Neuronal stem cell (in vitro differentiated cells): ENCODE measurements at regions not wholly inside any gene's neighbourhood (a gene's known extent, or its start where the extent isn't known, plus 50 kb on each side); places are given as distances from the start of the nearest gene placed in this dataset.
A peak's percentile ranks its signal among the peaks of the same experiment; 100 is the strongest.
"Not testable (repeated sequence)": the region's sequence is repeated elsewhere in the genome, so short reads cannot be mapped to it uniquely, and the experiment has no call there.

Source experiments
- DNase-seq: peaks from one replicate; pipeline ENCODE4 v3.0.0-alpha.2; 2013; ENCODE audit warnings: low spot score
- H2AFZ ChIP-seq: one replicate; pipeline ENCODE4 v1.6.1; 2013; ENCODE audit warnings: mild to moderate bottlenecking, low read length, inconsistent platforms
- H2AK5ac ChIP-seq: 2 replicates; pipeline ENCODE4 v1.6.1; 2013; ENCODE audit warnings: low read depth, mild to moderate bottlenecking, inconsistent platforms, low read length, moderate library complexity, mixed read lengths
- H2BK120ac ChIP-seq: 2 replicates; pipeline ENCODE4 v1.6.1; 2013; ENCODE audit warnings: low read depth, mild to moderate bottlenecking, inconsistent platforms, low read length, moderate library complexity, mixed read lengths
- H2BK12ac ChIP-seq: one replicate; pipeline ENCODE4 v1.6.1; 2013; ENCODE audit warnings: low read length, inconsistent platforms
- H2BK15ac ChIP-seq: 2 replicates; pipeline ENCODE4 v1.6.1; 2013; ENCODE audit warnings: mild to moderate bottlenecking, low read length, inconsistent platforms, mixed read lengths
- H2BK5ac ChIP-seq: one replicate; pipeline ENCODE4 v1.6.1; 2013; ENCODE audit warnings: inconsistent platforms, mild to moderate bottlenecking, low read length, moderate library complexity
- H3K14ac ChIP-seq: one replicate; pipeline ENCODE4 v1.6.1; 2013; ENCODE audit warnings: low read length, inconsistent platforms
- H3K18ac ChIP-seq: 2 replicates; pipeline ENCODE4 v1.6.1; 2013; ENCODE audit warnings: low read length, inconsistent platforms
- H3K23ac ChIP-seq: 2 replicates; pipeline ENCODE4 v1.6.1; 2013; ENCODE audit warnings: low read depth, mild to moderate bottlenecking, mixed read lengths, low read length, inconsistent platforms; ENCODE audit not compliant: poor library complexity
- H3K27ac ChIP-seq: replicated peaks from 3 replicates; pipeline ENCODE4 v1.5.1; 2013; ENCODE audit warnings: low read length, inconsistent platforms
- H3K27me3 ChIP-seq, 3 experiments: 2 replicates each; pipeline ENCODE4 v1.6.1; 2013; ENCODE audit warnings: low read length in 3 of 3, mild to moderate bottlenecking in 2 of 3, inconsistent platforms in 1 of 3, low read depth in 1 of 3, mixed read lengths in 1 of 3, moderate library complexity in 1 of 3; ENCODE audit not compliant: control insufficient read depth in 3 of 3, insufficient read depth in 3 of 3
- H3K36me3 ChIP-seq, 2 donors: replicated peaks in 1 of 2; 2 replicates each; pipeline ENCODE4 v1.6.1; 2013; ENCODE audit warnings: low read length in 2 of 2; ENCODE audit not compliant: control insufficient read depth in 2 of 2, insufficient read depth in 2 of 2
- H3K4ac ChIP-seq: 2 replicates; pipeline ENCODE4 v1.6.1; 2013; ENCODE audit warnings: inconsistent platforms, mild to moderate bottlenecking, low read length, moderate library complexity
- H3K4me1 ChIP-seq, 2 donors: 1 replicate in 1 of 2; 2 replicates in 1 of 2; pipeline ENCODE4 v1.6.1; 2013; ENCODE audit warnings: low read length in 2 of 2, low read depth in 1 of 2; ENCODE audit not compliant: control insufficient read depth in 2 of 2, insufficient read depth in 1 of 2
- H3K4me2 ChIP-seq: one replicate; pipeline ENCODE4 v1.6.1; 2013; ENCODE audit warnings: mild to moderate bottlenecking, low read length, inconsistent platforms; ENCODE audit not compliant: insufficient read depth, poor library complexity, severe bottlenecking
- H3K4me3 ChIP-seq, 2 donors: 2 replicates each; pipeline ENCODE4 v1.5.1; 2013; ENCODE audit warnings: low read length in 2 of 2, mild to moderate bottlenecking in 2 of 2, inconsistent platforms in 1 of 2, moderate library complexity in 1 of 2
- H3K79me1 ChIP-seq: one replicate; pipeline ENCODE4 v1.6.1; 2013; ENCODE audit warnings: low read depth, mild to moderate bottlenecking, inconsistent platforms, low read length, moderate library complexity
- H3K9ac ChIP-seq: one replicate; pipeline ENCODE4 v1.6.1; 2013; ENCODE audit warnings: mild to moderate bottlenecking, low read depth, low read length, inconsistent platforms; ENCODE audit not compliant: poor library complexity
- H3K9me3 ChIP-seq, 2 donors: replicated peaks in 1 of 2; 2 replicates each; pipeline versions ENCODE3 to v1.6.1; 2013; ENCODE audit warnings: low read length in 2 of 2, mild to moderate bottlenecking in 2 of 2, inconsistent platforms in 1 of 2, low read depth in 1 of 2, mixed read lengths in 1 of 2, moderate library complexity in 1 of 2; ENCODE audit not compliant: control insufficient read depth in 2 of 2, insufficient read depth in 1 of 2
- H4K8ac ChIP-seq: one replicate; pipeline ENCODE4 v1.6.1; 2013; ENCODE audit warnings: low read depth, mild to moderate bottlenecking, inconsistent platforms, low read length, moderate library complexity
- H4K91ac ChIP-seq: one replicate; pipeline ENCODE4 v1.6.1; 2013; ENCODE audit warnings: low read length, low read depth, mild to moderate bottlenecking, inconsistent platforms; ENCODE audit not compliant: poor library complexity
- WGBS, 2 donors: extraction: QIAGEN DNeasy Blood & Tissue Kit; methylation state at CpG; one replicate each; pipeline ENCODE4 v1.1.7; 2013; ENCODE audit warnings: missing lambda C conversion rate in 2 of 2, mixed read lengths in 1 of 2; ENCODE audit not compliant: insufficient read length in 2 of 2, insufficient replicate concordance in 1 of 2; ENCODE audit errors: extremely low coverage in 2 of 2; 5-methylcytosine and 5-hydroxymethylcytosine counted together

GRCh38 chr7:37552439-37552838, 103.8 kb upstream of the ELMO1 start:
- not testable (repeated sequence) for H3K14ac ChIP-seq, H3K9ac ChIP-seq, H3K36me3 ChIP-seq, H2BK5ac ChIP-seq, DNase-seq, H3K27ac ChIP-seq, H2BK12ac ChIP-seq, H4K8ac ChIP-seq, H4K91ac ChIP-seq, H2AK5ac ChIP-seq, H3K4ac ChIP-seq, H3K27me3 ChIP-seq, H3K4me3 ChIP-seq, H3K23ac ChIP-seq, H3K4me2 ChIP-seq, H3K18ac ChIP-seq, H2BK15ac ChIP-seq, H3K79me1 ChIP-seq, H2BK120ac ChIP-seq
- Histone ChIP-seq H3K9me3 (peaks cover 0 to 25% of the 10 kb centered on the region in 2 donors), H3K4me1 (peaks cover 8 to 29% of the 10 kb centered on the region in 2 donors), H2AFZ (peak overlapping the region; percentile 27)
- no CpG with 5 or more reads among the region's 2 CpGs for WGBS, 2 donors

DNA sequence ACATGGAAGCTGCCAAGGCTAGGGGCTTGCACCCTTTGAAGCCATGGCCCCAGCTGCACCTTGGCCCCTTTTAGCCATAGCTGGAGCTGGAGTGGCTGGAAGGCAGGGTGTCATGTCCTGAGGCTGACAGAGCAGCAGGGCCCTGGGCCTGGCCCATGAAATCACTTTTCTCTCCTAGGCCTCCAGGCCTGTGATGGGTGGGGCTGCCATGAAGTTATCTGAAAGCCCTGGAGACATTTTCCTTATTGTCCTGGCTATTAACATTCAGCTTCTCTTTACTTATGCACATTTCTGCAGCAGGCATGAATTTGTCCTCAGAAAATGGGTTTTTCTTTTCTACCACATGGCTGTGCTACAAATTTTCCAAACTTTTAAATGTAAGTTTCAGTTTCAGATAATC, 106.9 kb upstream of the ELMO1 start:
- H3K79me1 ChIP-seq = no peaks in the 10 kb centered on the region
- H3K27me3 ChIP-seq = no peaks in the 10 kb centered on the region
- peaks cover 0 to 20% of the 10 kb centered on the region in 2 donors for H3K9me3 ChIP-seq
- no peak overlapping the region for H3K4me2 ChIP-seq
- no peak overlapping the region for H2AK5ac ChIP-seq
- H3K14ac ChIP-seq = no peak overlapping the region
- H3K18ac ChIP-seq = peak overlapping the region; percentile 21
- no peak overlapping the region for H2AFZ ChIP-seq
- no peak overlapping the region for H2BK5ac ChIP-seq
- no peak overlapping the region for H3K23ac ChIP-seq
- no peak overlapping the region for H3K9ac ChIP-seq
- no peak overlapping the region for H3K4ac ChIP-seq
- no peaks in the 10 kb centered on the region for H3K36me3 ChIP-seq
- H4K91ac ChIP-seq = no peak overlapping the region
- H2BK15ac ChIP-seq = no peak overlapping the region
- H3K27ac ChIP-seq = no peak overlapping the region
- no peak for DNase-seq
- H2BK120ac ChIP-seq = no peak overlapping the region
- H3K4me3 ChIP-seq = no peak overlapping the region
- no peak overlapping the region for H2BK12ac ChIP-seq
- H4K8ac ChIP-seq = no peak overlapping the region
- peaks cover 8 to 23% of the 10 kb centered on the region in 2 donors for H3K4me1 ChIP-seq

- no peak overlapping the region for H3K9ac ChIP-seq
- H4K8ac ChIP-seq = no peak overlapping the region
- no peak overlapping the region for H3K27ac ChIP-seq
- H2AK5ac ChIP-seq = no peak overlapping the region
- H3K36me3 ChIP-seq = no peaks in the 10 kb centered on the region
- no peaks in the 10 kb centered on the region for H3K79me1 ChIP-seq
- DNase-seq = no peak
- no peak overlapping the region for H2AFZ ChIP-seq
- no peak overlapping the region for H2BK12ac ChIP-seq
- H2BK5ac ChIP-seq = no peak overlapping the region
- H3K27me3 ChIP-seq = no peaks in the 10 kb centered on the region
- no peak overlapping the region for H2BK120ac ChIP-seq
- no peak overlapping the region for H3K14ac ChIP-seq
- H3K4me3 ChIP-seq = no peak overlapping the region
- no peak overlapping the region for H3K18ac ChIP-seq
- no peak overlapping the region for H4K91ac ChIP-seq
- H2BK15ac ChIP-seq = no peak overlapping the region
- H3K4ac ChIP-seq = no peak overlapping the region
- H3K4me2 ChIP-seq = no peak overlapping the region
- H3K23ac ChIP-seq = no peak overlapping the region
- no CpG with 5 or more reads among the region's 5 CpGs for WGBS, 2 donors
- peaks cover 0 to 15% of the 10 kb centered on the region in 2 donors for H3K9me3 ChIP-seq
- peaks cover 0 to 7% of the 10 kb centered on the region in 2 donors for H3K4me1 ChIP-seq
Measured at GRCh38 chr7:37557571-37558209, 109.0 kb upstream of the ELMO1 start.

DNA sequence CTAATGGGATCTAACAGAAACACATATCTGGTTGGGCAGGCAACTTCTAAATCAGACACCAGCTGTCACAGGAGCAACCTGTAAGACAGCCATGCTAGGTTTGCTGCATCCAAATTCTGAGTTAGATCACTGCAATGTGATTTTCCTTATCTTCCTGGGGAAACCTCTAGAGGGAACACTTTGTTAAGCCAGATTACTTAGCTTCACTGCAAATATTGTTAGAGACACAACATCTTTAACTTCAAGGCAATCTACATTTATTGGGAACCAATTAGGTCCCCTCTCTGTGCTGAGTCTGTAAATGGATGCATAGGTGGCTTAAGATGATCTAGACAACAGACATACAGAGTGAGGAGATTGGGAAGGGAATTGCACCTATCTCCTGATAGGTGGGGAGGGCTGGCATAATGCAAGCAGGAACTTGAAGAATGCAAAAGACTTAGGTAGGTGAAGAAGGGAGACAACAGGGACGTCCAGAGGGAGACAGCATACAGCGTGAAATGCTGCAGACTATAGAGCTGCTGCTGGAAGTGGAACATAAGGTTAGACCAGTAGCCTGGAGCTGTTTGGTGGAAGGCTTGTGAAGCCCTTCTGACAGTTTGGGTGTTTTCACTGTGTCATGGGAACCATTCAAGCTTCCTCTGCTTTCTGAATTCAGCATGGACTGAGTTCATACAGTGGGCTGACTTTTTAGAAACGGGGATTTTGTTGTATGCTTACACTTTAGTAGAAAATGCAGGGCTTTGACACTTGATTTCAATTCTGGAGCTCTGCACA, 109.8 kb upstream of the ELMO1 start:
- H3K23ac ChIP-seq = no peak overlapping the region
- no peaks in the 10 kb centered on the region for H3K4me1 ChIP-seq
- no peak overlapping the region for H2BK5ac ChIP-seq
- H3K4me3 ChIP-seq = no peak overlapping the region
- no peaks in the 10 kb centered on the region for H3K27me3 ChIP-seq
- no peak overlapping the region for H2BK120ac ChIP-seq
- H3K79me1 ChIP-seq = no peaks in the 10 kb centered on the region
- H4K91ac ChIP-seq = no peak overlapping the region
- no peak overlapping the region for H3K27ac ChIP-seq
- peaks cover 0 to 15% of the 10 kb centered on the region in 2 donors for H3K9me3 ChIP-seq
- DNase-seq = no peak
- peak overlapping the region; percentile 75 for H2AFZ ChIP-seq
- H3K9ac ChIP-seq = no peak overlapping the region
- no peak overlapping the region for H3K14ac ChIP-seq
- no peak overlapping the region for H3K4me2 ChIP-seq
- no peak overlapping the region for H2AK5ac ChIP-seq
- no peak overlapping the region for H4K8ac ChIP-seq
- no CpG with 5 or more reads among the region's 3 CpGs for WGBS, 2 donors
- H2BK12ac ChIP-seq = no peak overlapping the region
- no peaks in the 10 kb centered on the region for H3K36me3 ChIP-seq
- no peak overlapping the region for H2BK15ac ChIP-seq
- H3K4ac ChIP-seq = no peak overlapping the region
- H3K18ac ChIP-seq = no peak overlapping the region
